Esophagus squamous epithelium (tissue), 5 donors: ENCODE measurements at regions not wholly inside any gene's neighbourhood (a gene's known extent, or its start where the extent isn't known, plus 50 kb on each side); places are given as distances from the start of the nearest gene placed in this dataset.

Source experiments
- DNase-seq: peaks from one replicate; lab custom pipeline; 2025; lab: John Stamatoyannopoulos, UW
- H3K27ac ChIP-seq, 4 donors: fragments of 200-600 bp; sonication (generic); one replicate each; pipeline ENCODE4 v1.5.1; 2016 to 2019; ENCODE audit warnings: mild to moderate bottlenecking in 1 of 4
- H3K27me3 ChIP-seq, 4 donors: fragments of 200-600 bp; sonication (generic); 1 replicate in 3 of 4; 2 replicates in 1 of 4; pipeline versions ENCODE4 v1.5.1 to v1.6.0; 2017 to 2021; ENCODE audit warnings: antibody characterized with exemption in 1 of 4
- H3K36me3 ChIP-seq, 3 donors: fragments of 200-600 bp; sonication (generic); one replicate each; pipeline ENCODE4 v1.5.1; 2016 to 2019
- H3K4me1 ChIP-seq, 3 donors: fragments of 200-600 bp; sonication (generic); one replicate each; pipeline ENCODE4 v1.5.1; 2017 to 2019
- H3K4me3 ChIP-seq, 4 donors: fragments of 200-600 bp; sonication (generic); 1 replicate in 3 of 4; 2 replicates in 1 of 4; pipeline ENCODE4 v1.5.1; 2016 to 2019; ENCODE audit warnings: mild to moderate bottlenecking in 2 of 4, moderate library complexity in 1 of 4
- H3K9me3 ChIP-seq, 3 donors: fragments of 200-600 bp; sonication (generic); one replicate each; pipeline ENCODE4 v1.5.1; 2016 to 2019
- CTCF ChIP-seq, 6 experiments: fragments of 450-650 bp in 4 of 6; fragments of 200-600 bp in 2 of 6; sonication (generic) in 2 of 6; IDR thresholded peaks; one replicate each; pipeline ENCODE4 v1.5.1; 2016 to 2019; ENCODE audit warnings: antibody characterized with exemption in 6 of 6, mild to moderate bottlenecking in 4 of 6, moderate library complexity in 4 of 6
- POLR2A ChIP-seq, 4 donors: fragments of 450-650 bp; IDR thresholded peaks; one replicate each; pipeline ENCODE4 v1.6.1; 2017; ENCODE audit warnings: antibody characterized with exemption in 4 of 4, mild to moderate bottlenecking in 4 of 4, moderate library complexity in 3 of 4
- WGBS, 2 donors: methylation state at CpG; one replicate each; pipeline ENCODE4 v1.1.5; 2018; 5-methylcytosine and 5-hydroxymethylcytosine counted together
- intact Hi-C: fragments of 100-400 bp; cut with DNase I; formaldehyde crosslinking; loops from one replicate; pipeline ENCODE4 v1.15.0; 2022
- donor health status: DM: yes; HTN: yes; CAD: no.

GRCh38 chr20:63128367-63128766 lies 87.6 kb downstream of the YTHDF1 start:
- intact Hi-C loops: no loop called here
- H3K9me3 ChIP-seq: no peaks in the 10 kb centered on the region
- H3K4me3 ChIP-seq: no peak overlapping the region
- H3K27me3 ChIP-seq: peaks cover 0 to 95% (median 0%) of the 10 kb centered on the region in 4 donors
- H3K27ac ChIP-seq: no peak overlapping the region
- TF ChIP-seq CTCF (IDR thresholded peaks at IDR 0.05) (no peak), POLR2A (IDR thresholded peaks at IDR 0.05) (no peak)
- no peaks in the 10 kb centered on the region for H3K4me1 ChIP-seq
- WGBS, 2 donors: 89 to 93% methylated on average over 19 to 27 of the region's 30 CpGs
- no peaks in the 10 kb centered on the region for H3K36me3 ChIP-seq
- DNase-seq: no peak

GRCh38 chr20:63127700-63128364 lies 88.1 kb downstream of the YTHDF1 start:
- Histone ChIP-seq H3K9me3 (no peaks in the 10 kb centered on the region), H3K36me3 (no peaks in the 10 kb centered on the region), H3K4me3 (no peak overlapping the region), H3K4me1 (no peaks in the 10 kb centered on the region), H3K27me3 (peaks cover 0 to 95% (median 0%) of the 10 kb centered on the region in 4 donors), H3K27ac (no peak overlapping the region)
- intact Hi-C loops: no loop called here
- 72 to 74% methylated on average over 21 of the region's 21 CpGs for WGBS, 2 donors
- no peak for DNase-seq
- TF ChIP-seq CTCF (IDR thresholded peaks at IDR 0.05) (no peak), POLR2A (IDR thresholded peaks at IDR 0.05) (no peak)

- Histone ChIP-seq H3K4me3 (no peak overlapping the region), H3K4me1 (no peaks in the 10 kb centered on the region), H3K36me3 (no peaks in the 10 kb centered on the region), H3K27ac (no peak overlapping the region), H3K9me3 (no peaks in the 10 kb centered on the region), H3K27me3 (peaks cover 0 to 94% (median 0%) of the 10 kb centered on the region in 4 donors)
- 56 to 58% methylated on average over 17 of the region's 18 CpGs for WGBS, 2 donors
- no peak for DNase-seq
- TF ChIP-seq CTCF (IDR thresholded peaks at IDR 0.05) (no peak), POLR2A (IDR thresholded peaks at IDR 0.05) (no peak)
- intact Hi-C loops: no loop called here
Observed at GRCh38 chr20:63126876-63127699, 88.8 kb downstream of the YTHDF1 start.

- intact Hi-C loops: no loop called here
- TF ChIP-seq CTCF (IDR thresholded peaks at IDR 0.05) (no peak), POLR2A (IDR thresholded peaks at IDR 0.05) (no peak)
- no peak for DNase-seq
Observed at GRCh38 chr20:63125838-63126601, 89.9 kb downstream of the YTHDF1 start.

GRCh38 chr20:63125581-63125837 lies 90.4 kb downstream of the YTHDF1 start:
- Histone ChIP-seq H3K27ac (no peak overlapping the region), H3K27me3 (peaks cover 0 to 93% (median 0%) of the 10 kb centered on the region in 4 donors), H3K4me1 (no peaks in the 10 kb centered on the region), H3K9me3 (no peaks in the 10 kb centered on the region), H3K36me3 (no peaks in the 10 kb centered on the region), H3K4me3 (no peak overlapping the region)
- 59% methylated on average over 5 of the region's 5 CpGs; no CpG with 5 or more reads in 1 of the 2 donors for WGBS, 2 donors
- intact Hi-C loops: no loop called here
- DNase-seq: no peak
- TF ChIP-seq POLR2A (IDR thresholded peaks at IDR 0.05) (no peak), CTCF (IDR thresholded peaks at IDR 0.05) (no peak)

More at GRCh38 chr20:63125838-63126601, 89.9 kb downstream of the YTHDF1 start:
- no peaks in the 10 kb centered on the region for H3K9me3 ChIP-seq
- 35 to 58% methylated on average over 8 to 9 of the region's 19 CpGs for WGBS, 2 donors
- H3K4me1 ChIP-seq: no peaks in the 10 kb centered on the region
- no peak overlapping the region for H3K4me3 ChIP-seq
- peaks cover 0 to 93% (median 0%) of the 10 kb centered on the region in 4 donors for H3K27me3 ChIP-seq
- no peaks in the 10 kb centered on the region for H3K36me3 ChIP-seq
- H3K27ac ChIP-seq: no peak overlapping the region
